HT-29 (cell line): ENCODE measurements at regions not wholly inside any gene's neighbourhood (a gene's known extent, or its start where the extent isn't known, plus 50 kb on each side); places are given as distances from the start of the nearest gene placed in this dataset.
A peak's percentile ranks its signal among the peaks of the same experiment; 100 is the strongest.

Source experiments
- DNase-seq: peaks from one replicate; pipeline ENCODE4 v3.0.0-alpha.2; 2015; ENCODE audit warnings: low spot score

DNA sequence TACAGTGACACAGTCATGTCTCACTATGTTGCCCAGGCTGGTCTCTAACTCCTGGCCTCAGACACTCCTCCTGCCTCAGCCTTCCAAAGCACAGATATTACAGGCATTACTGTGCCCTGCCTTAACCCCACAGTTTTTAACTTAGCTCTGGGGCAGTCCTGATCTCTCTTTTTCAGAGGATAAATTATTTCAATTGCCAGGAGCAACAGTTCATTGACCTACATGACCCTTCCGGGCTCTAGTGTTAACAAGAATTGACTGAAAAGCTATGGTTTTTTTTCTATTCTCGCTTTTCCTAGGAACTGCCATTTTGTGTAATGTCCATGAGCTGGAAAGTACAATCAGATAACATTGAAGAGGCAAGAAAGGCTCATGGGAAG lies 92.8 kb downstream of the HNRNPLL start:
- no peak for DNase-seq

DNA sequence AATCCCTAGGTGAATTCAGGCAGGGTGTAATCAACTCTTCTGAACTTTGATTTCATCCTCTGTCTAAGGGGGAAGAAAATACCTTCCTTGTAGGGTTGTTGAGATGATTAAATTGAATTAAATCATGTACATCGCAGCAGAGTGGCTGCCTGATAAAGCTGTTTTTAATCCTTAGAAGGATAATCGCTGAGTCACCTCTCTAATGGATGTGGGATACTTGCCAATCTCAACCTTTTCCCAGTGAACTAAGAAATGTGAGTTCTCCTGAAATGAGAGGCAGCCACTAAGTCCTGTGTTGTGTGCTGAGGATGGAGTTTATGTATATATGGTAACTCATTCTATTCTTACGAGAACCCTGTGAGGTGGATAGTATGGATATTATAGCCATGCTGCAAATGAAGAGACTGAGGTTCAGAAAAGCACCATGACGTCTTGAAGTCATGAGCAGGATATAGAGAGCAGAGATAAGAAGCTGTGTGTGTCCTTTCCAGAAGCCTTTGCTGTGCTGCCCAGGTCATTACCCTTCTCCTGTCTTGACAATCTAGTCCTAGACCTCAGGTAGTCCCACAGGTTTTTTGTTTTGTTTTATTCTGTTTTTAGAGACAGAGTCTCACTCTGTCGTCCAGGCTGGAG lies 93.3 kb downstream of the HNRNPLL start:
- peak; percentile 56 for DNase-seq

DNA sequence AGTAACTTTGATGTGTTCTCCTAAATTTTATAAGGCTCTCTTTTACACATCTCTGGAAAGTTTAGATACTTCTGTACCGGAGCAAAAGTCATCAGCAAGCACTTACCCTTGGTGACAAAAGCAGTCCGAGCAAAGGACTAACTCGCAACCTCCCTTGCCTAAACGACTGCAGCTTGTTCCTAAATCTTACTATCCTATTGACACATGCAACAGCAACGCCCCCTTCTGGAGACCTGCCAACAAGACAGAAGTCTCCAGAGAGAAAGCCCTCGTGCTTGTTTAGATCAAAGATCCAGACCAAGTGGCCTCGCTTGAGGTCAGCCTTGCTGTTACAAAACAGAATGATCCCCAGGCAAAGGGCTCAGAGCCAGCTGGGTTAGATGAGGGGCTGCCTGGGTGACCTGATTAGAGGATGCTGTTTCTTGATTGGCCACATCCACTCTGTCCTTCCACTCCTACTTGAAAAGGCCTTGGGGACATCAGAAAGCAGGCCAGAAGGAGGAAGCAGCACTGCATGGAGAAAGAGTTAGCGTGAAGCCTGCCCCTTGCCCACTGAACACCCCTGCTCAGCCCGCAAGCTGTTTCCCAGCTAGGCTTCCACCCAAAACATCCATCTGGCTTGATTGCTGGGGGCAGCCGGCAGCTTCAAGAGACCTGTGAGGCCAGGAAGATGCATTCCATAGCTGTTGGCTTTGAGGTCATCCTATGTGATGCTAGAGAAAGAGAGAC lies 94.3 kb downstream of the HNRNPLL start:
- peak; percentile 94 for DNase-seq

DNA sequence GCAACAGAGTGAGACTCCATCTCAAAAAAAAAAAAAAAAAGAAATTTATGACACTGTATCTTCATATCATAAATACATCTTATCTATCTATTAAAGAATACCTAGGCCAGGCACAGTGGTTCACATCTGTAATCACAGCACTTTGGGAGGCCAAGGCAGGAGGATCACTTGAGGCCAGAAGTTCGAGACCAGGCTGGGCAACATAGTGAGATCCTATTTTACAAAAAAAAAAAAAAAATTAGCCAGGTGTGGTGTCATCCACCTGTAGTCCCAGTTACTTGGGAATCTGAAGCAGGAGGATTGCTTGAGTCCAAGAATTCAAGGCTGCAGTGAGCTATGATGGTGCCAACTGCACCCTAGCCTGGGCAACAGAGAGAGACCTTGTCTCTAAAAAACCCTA lies 95.0 kb downstream of the HNRNPLL start:
- DNase-seq: no peak

DNA sequence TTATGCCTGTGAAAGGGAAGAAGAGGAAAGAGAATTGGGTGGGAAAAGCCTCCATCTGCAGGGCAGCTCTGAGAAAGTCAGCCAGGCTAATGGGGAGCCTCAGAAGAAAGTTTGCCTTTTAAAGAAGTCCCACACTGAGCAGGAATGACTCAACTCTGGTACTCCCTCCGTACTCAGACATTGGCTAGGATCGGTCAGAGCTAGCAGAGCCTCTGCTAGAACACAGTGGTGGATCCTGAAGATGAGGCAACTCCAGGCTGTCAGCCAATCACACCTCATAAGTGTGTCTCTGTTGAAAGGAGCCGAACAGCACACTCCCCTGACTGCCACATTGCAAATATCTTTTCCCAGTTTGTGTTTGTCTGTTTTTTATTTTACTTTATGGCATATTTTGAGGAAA lies 96.9 kb downstream of the HNRNPLL start:
- no peak for DNase-seq

DNA sequence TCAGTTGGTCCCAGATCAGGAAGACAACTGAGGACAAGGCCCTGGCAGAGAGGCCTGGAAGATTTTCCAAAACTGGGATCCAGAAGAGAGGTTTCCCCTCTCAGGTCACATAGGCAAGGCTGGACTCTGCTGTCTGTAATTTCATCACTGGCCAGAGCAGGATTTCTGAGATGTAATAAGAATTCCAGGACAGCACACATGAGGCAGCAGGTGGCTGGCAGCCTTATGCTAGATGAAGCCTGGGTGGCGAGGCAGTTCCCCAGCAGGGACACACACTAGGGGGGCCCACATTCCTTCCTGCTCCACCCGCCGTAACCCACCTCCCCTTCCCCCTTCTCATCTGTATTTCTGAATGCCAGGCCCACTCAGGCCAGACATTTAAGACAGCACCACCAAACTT lies 98.6 kb downstream of the HNRNPLL start:
- no peak for DNase-seq

DNA sequence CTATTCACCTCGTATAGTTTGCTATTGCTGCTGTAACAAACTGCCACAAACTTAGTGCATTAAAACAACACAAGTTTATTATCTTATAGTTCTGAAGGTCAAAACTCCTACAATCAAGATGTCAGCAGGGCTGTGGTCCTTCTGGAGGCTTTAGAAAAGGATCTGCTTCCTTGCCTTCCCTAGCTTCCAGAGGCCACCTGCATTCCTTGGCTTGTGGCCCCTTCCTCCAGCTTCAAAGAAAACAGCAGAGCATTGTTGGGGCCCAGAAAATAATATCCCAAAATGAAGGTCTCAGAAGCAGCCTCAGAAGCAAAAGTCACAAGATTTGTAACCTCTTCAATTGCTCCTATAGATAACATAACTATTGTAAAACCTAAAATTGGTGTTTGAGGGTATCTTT lies 100.6 kb downstream of the HNRNPLL start:
- no peak for DNase-seq

DNA sequence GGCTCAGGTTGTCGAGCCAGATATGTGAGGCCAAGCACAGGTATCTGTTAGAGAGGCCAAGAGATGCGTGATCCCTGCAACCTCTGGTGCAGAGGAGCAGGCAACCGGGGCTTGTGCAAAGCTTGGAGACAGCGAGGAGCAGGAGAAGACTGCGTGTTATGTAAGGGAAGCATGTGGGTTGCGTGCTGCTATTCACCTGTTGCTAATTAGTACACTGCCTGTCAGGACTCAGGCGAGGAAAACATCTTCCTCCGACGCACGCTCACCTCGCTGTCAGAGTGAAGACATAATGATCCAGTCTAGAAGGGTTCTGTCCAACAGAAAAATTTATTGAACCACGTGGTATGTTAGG lies 102.5 kb downstream of the HNRNPLL start:
- DNase-seq: no peak

DNA sequence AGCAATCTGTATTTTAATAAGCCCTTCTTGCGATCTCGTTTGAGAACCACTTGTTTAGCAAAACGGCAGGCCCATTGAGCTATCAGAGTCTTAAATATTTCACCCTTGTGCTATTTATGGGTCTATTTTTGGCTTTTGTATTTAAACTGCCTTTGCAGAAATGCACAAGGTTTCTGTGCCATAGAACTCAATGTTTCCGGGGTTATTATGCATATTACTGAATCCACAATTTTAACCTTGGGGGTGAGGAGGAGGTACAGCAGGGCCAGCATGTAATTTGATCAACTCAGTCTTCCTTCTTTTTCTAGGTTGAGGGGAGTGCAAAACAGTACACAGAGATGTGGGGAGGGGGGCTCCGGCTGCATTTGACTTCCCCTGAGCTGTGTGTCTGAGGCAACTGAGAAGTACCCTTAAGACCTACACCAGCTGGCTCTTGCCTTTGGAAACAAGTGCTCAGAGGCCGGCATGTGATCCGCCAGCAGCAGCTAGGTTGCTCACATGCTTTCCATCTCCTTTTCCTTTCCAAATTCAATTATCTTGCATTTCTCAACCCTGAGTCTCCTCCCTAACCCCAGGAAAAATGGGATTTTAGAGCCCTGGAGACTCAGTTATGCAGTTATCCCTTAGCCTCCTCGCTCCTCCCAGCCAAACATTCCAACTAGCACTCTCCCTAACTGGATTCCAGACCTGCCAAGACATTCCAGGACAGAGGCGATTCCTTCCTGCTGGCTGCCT lies 103.0 kb downstream of the HNRNPLL start:
- peak; percentile 9 for DNase-seq

DNA sequence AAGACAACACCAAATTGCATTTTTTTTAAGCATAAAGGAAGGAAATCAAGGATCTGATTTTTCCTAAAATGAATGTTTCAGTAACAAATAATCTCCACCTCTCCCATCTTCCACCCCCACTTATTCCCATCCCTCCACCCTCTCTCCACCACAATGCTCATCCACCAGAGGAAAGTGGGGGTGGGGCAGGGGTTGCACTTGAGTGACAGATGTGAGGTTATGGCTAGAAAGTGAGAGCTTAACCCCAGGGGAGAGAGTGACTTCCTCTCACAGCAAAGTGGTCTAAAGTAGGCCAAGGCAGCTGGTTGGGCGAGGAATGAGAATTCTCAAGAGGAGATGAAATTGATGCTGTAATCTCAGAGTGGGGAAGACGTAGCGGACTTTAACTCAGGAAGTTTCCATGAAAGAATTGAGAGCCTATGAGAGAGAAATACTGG lies 104.7 kb downstream of the HNRNPLL start:
- no peak for DNase-seq

DNA sequence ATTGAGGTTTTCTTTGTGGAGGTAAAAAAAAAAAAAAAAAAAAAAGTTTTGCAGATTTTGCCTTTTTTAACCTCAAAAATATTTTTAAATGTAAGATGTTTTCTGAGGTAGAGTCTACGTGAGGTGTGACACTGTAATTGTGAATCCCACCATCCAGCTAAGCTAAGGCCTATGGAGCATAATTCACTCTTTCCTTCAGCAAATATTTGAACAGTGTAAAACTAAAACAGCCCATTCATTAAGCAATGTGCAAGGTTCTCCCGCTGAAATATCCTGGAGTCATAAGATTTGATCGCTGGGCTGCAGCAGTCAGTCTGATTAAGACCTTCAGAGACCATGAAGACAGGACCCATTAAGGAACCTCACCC lies 105.1 kb downstream of the HNRNPLL start:
- no peak for DNase-seq

DNA sequence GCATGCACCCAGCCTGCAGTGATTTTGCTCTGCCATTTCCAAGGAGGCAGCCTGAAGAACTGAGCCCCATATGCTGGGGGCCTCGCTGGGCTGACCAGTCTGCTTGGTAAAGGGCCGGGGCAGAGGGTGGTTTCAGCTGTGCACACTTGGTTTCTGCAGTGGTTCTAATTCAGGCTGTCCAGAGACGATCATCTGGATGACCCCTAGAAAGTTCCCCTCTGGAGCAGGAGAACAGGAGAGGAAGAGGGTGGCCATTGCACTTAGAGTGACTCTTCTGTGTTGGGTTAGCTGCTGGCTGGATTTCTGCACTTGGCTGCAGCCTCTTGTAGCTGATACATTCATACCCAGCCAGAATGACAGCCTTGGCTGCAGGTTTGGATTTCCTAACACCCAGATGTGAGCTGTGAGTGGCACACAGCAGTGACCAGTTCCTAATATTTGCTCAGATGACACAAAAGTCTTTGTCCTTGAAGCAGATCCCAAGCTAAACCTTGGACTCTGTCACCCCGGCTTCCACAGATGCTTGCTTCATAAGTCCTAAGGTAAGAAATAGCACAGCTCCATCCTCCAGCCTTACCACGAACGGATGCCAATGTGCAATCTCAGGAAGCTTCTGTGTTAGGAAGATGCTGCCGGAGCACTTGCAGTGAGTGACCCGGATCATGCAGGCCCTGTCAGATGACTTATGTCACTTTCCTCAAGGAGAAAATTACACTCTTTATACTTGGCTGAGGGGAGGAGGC lies 105.6 kb downstream of the HNRNPLL start:
- no peak for DNase-seq

DNA sequence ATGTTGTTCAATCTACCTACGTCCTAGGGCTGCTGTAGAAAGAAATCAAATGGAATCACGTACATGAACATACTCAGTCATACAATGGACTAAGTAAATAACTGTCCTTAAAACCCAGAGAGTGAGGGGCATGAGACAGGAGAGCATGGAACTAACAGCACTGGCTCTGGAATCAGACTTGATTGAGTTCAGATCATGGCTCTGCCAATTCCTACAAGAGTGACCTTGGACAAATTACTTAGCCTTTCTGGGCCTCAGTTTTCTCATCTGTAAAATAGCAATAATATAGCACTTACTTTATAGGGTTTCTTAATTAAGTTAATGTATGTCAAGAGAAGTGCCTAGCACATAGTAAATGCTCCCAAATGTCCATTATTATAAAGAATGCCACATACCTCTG lies 106.8 kb downstream of the HNRNPLL start:
- no peak for DNase-seq

DNA sequence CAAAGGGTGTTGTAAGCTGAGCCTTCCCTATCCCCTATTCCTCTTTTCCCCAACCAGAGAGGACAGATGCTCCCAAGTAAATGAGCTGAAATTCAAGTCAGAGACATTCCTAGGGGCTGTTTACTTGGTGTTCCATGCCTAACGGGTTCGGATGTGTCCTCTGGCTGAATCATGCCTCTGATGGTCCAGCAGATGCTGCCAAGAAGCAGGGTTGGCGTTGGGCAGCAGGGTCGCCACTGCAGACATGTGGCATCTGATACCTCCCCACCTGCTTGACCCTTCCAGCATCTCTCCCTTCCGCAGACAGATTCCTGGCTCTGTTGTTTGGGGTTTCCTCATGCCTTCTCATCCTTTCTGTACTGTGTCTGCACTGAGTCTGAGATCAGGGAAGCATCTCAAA lies 108.3 kb downstream of the HNRNPLL start:
- DNase-seq: no peak

DNA sequence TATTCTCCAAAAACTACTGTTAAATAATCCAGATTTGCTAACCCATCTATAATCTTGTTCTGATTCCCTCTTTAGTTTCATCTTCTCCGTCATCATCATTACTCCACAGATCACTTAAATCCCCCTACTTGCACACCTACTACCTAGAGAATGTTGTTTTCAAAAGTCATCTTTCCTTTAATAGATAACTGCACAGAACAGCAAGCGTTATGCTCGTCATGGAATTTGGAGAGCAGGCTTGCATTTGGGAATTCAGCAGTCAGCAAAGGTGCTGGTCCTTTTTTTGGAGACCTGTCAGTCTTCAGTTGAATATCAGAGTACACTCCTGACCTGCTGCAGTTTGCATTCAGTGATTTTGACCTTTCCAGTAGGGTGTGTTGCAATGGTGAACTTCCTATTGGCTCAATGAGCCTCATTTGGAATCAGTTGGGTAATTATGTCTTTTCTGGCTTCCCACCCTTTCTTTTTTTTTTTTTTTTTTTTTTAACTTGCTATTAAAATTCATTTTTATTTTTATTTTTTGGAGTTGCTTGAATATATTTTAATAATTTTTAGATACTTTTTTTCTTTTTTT lies 110.6 kb downstream of the HNRNPLL start:
- no peak for DNase-seq

DNA sequence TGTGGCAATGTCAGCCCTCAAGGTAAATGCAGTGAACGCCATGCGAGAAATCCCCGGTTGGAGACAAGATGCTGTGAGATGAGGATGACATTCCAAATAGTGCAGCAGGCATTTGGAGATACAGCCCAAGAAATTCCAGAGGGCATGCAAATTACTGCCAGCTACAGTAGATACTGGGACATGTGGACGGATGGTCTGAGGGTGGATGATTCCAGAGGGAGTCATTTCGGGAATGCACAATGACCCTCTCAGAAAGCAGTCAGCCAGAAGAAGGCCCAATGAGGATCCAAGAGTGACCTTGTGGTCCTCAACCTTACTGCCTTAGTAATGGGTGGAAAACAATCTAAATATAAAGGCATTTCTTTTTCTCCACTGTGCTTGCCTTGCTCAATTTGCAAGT lies 111.3 kb downstream of the HNRNPLL start:
- DNase-seq: no peak

DNA sequence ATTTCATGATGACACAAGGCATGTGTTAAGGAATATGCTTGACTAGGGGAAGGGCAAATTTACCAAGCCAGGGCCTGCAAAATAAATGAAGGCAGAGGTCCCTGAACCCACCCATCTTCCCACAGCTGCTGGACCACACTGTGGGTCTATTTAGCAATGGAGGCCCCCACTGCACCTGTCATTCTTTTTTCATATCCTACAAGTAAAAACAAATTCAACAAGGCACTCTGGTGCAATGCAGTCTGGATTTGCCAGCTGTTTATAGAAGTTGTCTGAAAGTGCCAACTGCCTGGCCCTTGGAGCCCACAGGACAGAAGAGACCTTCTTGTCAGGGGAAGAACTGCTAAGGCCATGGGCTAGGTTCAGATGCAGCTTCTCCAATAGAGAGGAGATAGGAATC lies 112.8 kb upstream of the ATL2 start:
- no peak for DNase-seq

DNA sequence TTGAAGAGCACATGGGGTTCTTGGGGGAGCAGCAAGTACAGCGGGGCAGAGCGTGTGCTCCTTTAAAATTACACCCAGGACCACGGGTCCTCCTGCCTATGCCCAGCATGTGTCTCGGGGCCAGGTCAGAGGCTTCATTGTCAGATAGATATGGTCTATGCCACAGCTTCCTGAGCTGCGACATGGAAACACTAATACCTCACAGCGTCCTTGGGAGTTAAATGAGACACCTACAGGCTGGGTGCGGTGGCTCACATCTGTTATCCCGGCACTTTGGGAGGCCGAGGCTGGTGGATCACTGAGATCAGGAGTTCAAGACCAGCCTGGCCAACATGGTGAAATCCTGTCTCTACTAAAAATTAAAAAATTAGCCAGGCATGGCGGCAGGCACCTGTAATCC lies 110.8 kb upstream of the ATL2 start:
- no peak for DNase-seq

DNA sequence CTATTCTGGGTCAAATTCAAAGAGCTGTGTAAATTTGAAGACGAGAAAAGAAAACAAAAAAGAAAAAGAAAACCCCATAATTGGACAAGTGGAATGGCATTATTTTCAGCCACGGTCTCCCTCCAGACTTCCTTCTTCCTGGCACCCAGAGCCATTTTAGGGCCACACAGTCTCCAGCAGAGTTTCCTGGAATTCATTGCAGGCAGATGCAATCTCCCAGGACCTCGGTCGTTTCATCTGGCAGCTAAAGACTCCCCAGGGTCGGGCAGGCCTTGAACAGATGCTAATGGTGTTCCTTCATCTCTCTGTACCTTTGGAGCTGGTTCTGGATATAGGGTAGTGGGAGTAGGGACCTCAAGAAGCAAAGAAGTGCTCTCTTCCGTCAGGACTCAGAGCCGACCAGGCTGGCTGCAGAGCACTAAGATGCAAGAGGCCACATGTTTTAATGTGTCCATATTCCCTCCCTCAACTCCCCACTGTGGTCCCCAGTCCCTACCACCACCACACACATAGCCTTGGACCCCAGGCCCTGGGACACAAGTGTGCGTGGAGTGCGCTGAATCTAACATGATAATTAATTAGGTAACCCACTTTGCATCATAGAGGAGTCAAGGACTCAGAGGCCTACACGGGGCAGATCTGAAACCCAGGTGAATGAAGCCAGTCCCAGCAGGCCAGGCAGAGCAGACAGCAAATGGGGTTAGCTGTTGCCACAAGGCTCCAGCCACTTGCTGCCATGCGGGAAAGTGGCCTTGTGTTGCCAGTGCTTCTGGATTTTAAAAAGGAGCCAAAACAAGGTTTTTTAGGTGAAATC lies 109.3 kb upstream of the ATL2 start:
- no peak for DNase-seq

DNA sequence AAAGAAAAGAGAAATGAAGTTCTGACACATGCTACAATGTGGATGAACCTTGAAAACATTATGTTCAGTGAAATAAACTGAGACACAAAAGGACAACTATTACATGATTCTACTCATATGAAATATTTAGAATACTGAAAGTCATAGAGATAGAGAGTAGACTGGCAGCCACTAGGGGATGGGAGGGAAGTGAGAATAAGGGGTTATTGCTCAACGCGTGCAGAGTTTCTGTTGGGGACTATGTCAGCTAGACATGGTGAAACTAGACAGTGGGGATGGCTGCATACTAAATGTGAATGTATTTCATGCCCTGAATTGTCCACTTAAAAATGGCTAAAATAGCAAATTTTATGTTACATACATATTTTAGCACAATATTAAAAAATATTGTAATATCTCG lies 108.7 kb upstream of the ATL2 start:
- DNase-seq: no peak

DNA sequence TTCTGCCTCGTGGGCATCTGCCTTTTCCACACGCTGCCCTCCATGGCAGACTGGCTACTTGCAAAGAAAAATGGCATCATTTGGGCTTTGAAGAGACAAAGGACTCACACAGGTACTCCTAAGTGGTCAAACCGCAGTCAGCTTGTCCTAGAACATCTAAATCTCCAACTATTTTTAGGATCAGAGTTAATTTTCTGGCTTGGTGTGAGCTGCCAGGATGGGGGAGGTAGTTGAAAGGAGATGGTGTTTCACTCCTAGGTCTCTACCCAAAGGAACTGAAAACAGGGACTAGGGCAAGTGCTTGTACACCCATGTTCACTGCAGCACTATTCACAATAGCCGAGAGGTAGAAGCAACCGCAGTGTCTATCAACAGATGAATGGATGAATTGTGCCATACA lies 107.9 kb upstream of the ATL2 start:
- DNase-seq: no peak
